ENCODE measurements at regions not wholly inside any gene's neighbourhood (a gene's known extent, or its start where the extent isn't known, plus 50 kb on each side); places are given as distances from the start of the nearest gene placed in this dataset.
"Not testable (repeated sequence)": the region's sequence is repeated elsewhere in the genome, so short reads cannot be mapped to it uniquely, and the experiment has no call there.

- not testable (repeated sequence) for H3K9ac ChIP-seq (ENCODE audit: low read length); H3K4me1 ChIP-seq (ENCODE audit: insufficient read depth, low read length); H3K27ac ChIP-seq (ENCODE audit: low read depth, low read length); H3K4me3 ChIP-seq (ENCODE audit: low read depth in 1 of 2, low read length in 2 of 2); H3K36me3 ChIP-seq (ENCODE audit: insufficient read depth, low read length); H3K9me3 ChIP-seq (ENCODE audit: low read length); H3K27me3 ChIP-seq (ENCODE audit: control insufficient read depth in 1 of 2, insufficient read depth in 2 of 2, low read length in 2 of 2)
Observed at GRCh38 chr9:63912451-63912850, 1372.6 kb downstream of the FOXD4L5 start.

- not testable (repeated sequence) for H3K9ac ChIP-seq (ENCODE audit: low read length); H3K4me3 ChIP-seq (ENCODE audit: low read depth in 1 of 2, low read length in 2 of 2); H3K27ac ChIP-seq (ENCODE audit: low read depth, low read length); H3K4me1 ChIP-seq (ENCODE audit: insufficient read depth, low read length); H3K9me3 ChIP-seq (ENCODE audit: low read length); H3K36me3 ChIP-seq (ENCODE audit: insufficient read depth, low read length); H3K27me3 ChIP-seq (ENCODE audit: control insufficient read depth in 1 of 2, insufficient read depth in 2 of 2, low read length in 2 of 2)
Observed at GRCh38 chr9:63909076-63909475, 1375.9 kb downstream of the FOXD4L5 start.

GRCh38 chr9:63899637-63900190 lies 1385.3 kb downstream of the FOXD4L5 start:
- not testable (repeated sequence) for H3K4me1 ChIP-seq (ENCODE audit: insufficient read depth, low read length); H3K27me3 ChIP-seq (ENCODE audit: control insufficient read depth in 1 of 2, insufficient read depth in 2 of 2, low read length in 2 of 2); H3K36me3 ChIP-seq (ENCODE audit: insufficient read depth, low read length); H3K9ac ChIP-seq (ENCODE audit: low read length); H3K9me3 ChIP-seq (ENCODE audit: low read length); H3K27ac ChIP-seq (ENCODE audit: low read depth, low read length); H3K4me3 ChIP-seq (ENCODE audit: low read depth in 1 of 2, low read length in 2 of 2)

- not testable (repeated sequence) for H3K27me3 ChIP-seq (ENCODE audit: control insufficient read depth in 1 of 2, insufficient read depth in 2 of 2, low read length in 2 of 2); H3K9me3 ChIP-seq (ENCODE audit: low read length); H3K4me1 ChIP-seq (ENCODE audit: insufficient read depth, low read length); H3K9ac ChIP-seq (ENCODE audit: low read length); H3K36me3 ChIP-seq (ENCODE audit: insufficient read depth, low read length); H3K27ac ChIP-seq (ENCODE audit: low read depth, low read length); H3K4me3 ChIP-seq (ENCODE audit: low read depth in 1 of 2, low read length in 2 of 2)
Observed at GRCh38 chr9:63881386-63881785, 1403.6 kb downstream of the FOXD4L5 start.

GRCh38 chr9:63876380-63876779 lies 1408.6 kb downstream of the FOXD4L5 start:
- H3K9ac ChIP-seq (ENCODE audit: low read length); H3K4me3 ChIP-seq (ENCODE audit: low read depth in 1 of 2, low read length in 2 of 2): not testable (repeated sequence)

GRCh38 chr9:63859475-63860215 lies 1425.4 kb downstream of the FOXD4L5 start:
- no peaks in the 10 kb centered on the region for H3K36me3 ChIP-seq (ENCODE audit: insufficient read depth, low read length)
- H3K9ac ChIP-seq (ENCODE audit: low read length) = no peak overlapping the region
- no peak overlapping the region for H3K27ac ChIP-seq (ENCODE audit: low read depth, low read length)
- no peak overlapping the region for H3K4me3 ChIP-seq (ENCODE audit: low read depth in 1 of 2, low read length in 2 of 2)
- H3K27me3 ChIP-seq (ENCODE audit: control insufficient read depth in 1 of 2, insufficient read depth in 2 of 2, low read length in 2 of 2) = no peaks in the 10 kb centered on the region
- no peaks in the 10 kb centered on the region for H3K4me1 ChIP-seq (ENCODE audit: insufficient read depth, low read length)
- H3K9me3 ChIP-seq (ENCODE audit: low read length) = no peaks in the 10 kb centered on the region

More at GRCh38 chr9:63876380-63876779, 1408.6 kb downstream of the FOXD4L5 start:
- H3K27me3 ChIP-seq (ENCODE audit: control insufficient read depth in 1 of 2, insufficient read depth in 2 of 2, low read length in 2 of 2); H3K27ac ChIP-seq (ENCODE audit: low read depth, low read length); H3K9me3 ChIP-seq (ENCODE audit: low read length); H3K4me1 ChIP-seq (ENCODE audit: insufficient read depth, low read length); H3K36me3 ChIP-seq (ENCODE audit: insufficient read depth, low read length): not testable (repeated sequence)

GRCh38 chr9:63859090-63859474 lies 1425.9 kb downstream of the FOXD4L5 start:
- not testable (repeated sequence) for H3K4me1 ChIP-seq (ENCODE audit: insufficient read depth, low read length); H3K27me3 ChIP-seq (ENCODE audit: control insufficient read depth in 1 of 2, insufficient read depth in 2 of 2, low read length in 2 of 2); H3K27ac ChIP-seq (ENCODE audit: low read depth, low read length); H3K9me3 ChIP-seq (ENCODE audit: low read length); H3K4me3 ChIP-seq (ENCODE audit: low read depth in 1 of 2, low read length in 2 of 2); H3K9ac ChIP-seq (ENCODE audit: low read length); H3K36me3 ChIP-seq (ENCODE audit: insufficient read depth, low read length)

GRCh38 chr9:63853140-63853751 lies 1431.8 kb downstream of the FOXD4L5 start:
- H3K4me1 ChIP-seq (ENCODE audit: insufficient read depth, low read length); H3K27ac ChIP-seq (ENCODE audit: low read depth, low read length): not testable (repeated sequence)

GRCh38 chr9:63824804-63825203 lies 1460.2 kb downstream of the FOXD4L5 start:
- H3K27me3 ChIP-seq (ENCODE audit: control insufficient read depth in 1 of 2, insufficient read depth in 2 of 2, low read length in 2 of 2); H3K4me3 ChIP-seq (ENCODE audit: low read depth in 1 of 2, low read length in 2 of 2); H3K36me3 ChIP-seq (ENCODE audit: insufficient read depth, low read length); H3K4me1 ChIP-seq (ENCODE audit: insufficient read depth, low read length); H3K27ac ChIP-seq (ENCODE audit: low read depth, low read length); H3K9ac ChIP-seq (ENCODE audit: low read length); H3K9me3 ChIP-seq (ENCODE audit: low read length): not testable (repeated sequence)

More at GRCh38 chr9:63853140-63853751, 1431.8 kb downstream of the FOXD4L5 start:
- not testable (repeated sequence) for H3K4me3 ChIP-seq (ENCODE audit: low read depth in 1 of 2, low read length in 2 of 2); H3K27me3 ChIP-seq (ENCODE audit: control insufficient read depth in 1 of 2, insufficient read depth in 2 of 2, low read length in 2 of 2); H3K9me3 ChIP-seq (ENCODE audit: low read length); H3K9ac ChIP-seq (ENCODE audit: low read length); H3K36me3 ChIP-seq (ENCODE audit: insufficient read depth, low read length)

GRCh38 chr9:63823375-63824201 lies 1461.4 kb downstream of the FOXD4L5 start:
- H3K36me3 ChIP-seq (ENCODE audit: insufficient read depth, low read length); H3K4me3 ChIP-seq (ENCODE audit: low read depth in 1 of 2, low read length in 2 of 2); H3K9me3 ChIP-seq (ENCODE audit: low read length); H3K27me3 ChIP-seq (ENCODE audit: control insufficient read depth in 1 of 2, insufficient read depth in 2 of 2, low read length in 2 of 2); H3K9ac ChIP-seq (ENCODE audit: low read length); H3K4me1 ChIP-seq (ENCODE audit: insufficient read depth, low read length); H3K27ac ChIP-seq (ENCODE audit: low read depth, low read length): not testable (repeated sequence)

- H3K4me1 ChIP-seq (ENCODE audit: insufficient read depth, low read length); H3K36me3 ChIP-seq (ENCODE audit: insufficient read depth, low read length); H3K9ac ChIP-seq (ENCODE audit: low read length); H3K9me3 ChIP-seq (ENCODE audit: low read length); H3K27ac ChIP-seq (ENCODE audit: low read depth, low read length); H3K27me3 ChIP-seq (ENCODE audit: control insufficient read depth in 1 of 2, insufficient read depth in 2 of 2, low read length in 2 of 2); H3K4me3 ChIP-seq (ENCODE audit: low read depth in 1 of 2, low read length in 2 of 2): not testable (repeated sequence)
Observed at GRCh38 chr9:63822615-63823374, 1462.2 kb downstream of the FOXD4L5 start.
